HEK293 (cell line): ENCODE measurements at regions not wholly inside any gene's neighbourhood (a gene's known extent, or its start where the extent isn't known, plus 50 kb on each side); places are given as distances from the start of the nearest gene placed in this dataset.

Source experiments
- CTCF ChIA-PET: fragments of 350-600 bp; formaldehyde crosslinking; extraction: SDS; loops from one replicate; lab custom pipeline; 2021; ENCODE audit warnings: antibody characterized with exemption; lab: Yijun Ruan, JAX
- POLR2A ChIA-PET: fragments of 300-600 bp; formaldehyde crosslinking; extraction: SDS; loops from one replicate; lab custom pipeline; 2020; ENCODE audit warnings: antibody characterized with exemption, inconsistent platforms; lab: Yijun Ruan, JAX
- H3K27ac ChIP-seq: fragments of 200-500 bp; sonication (Bioruptor generic); 2 replicates; pipeline ENCODE4 v1.5.1; 2014; ENCODE audit warnings: low read depth, low read length, control low read depth, inconsistent platforms; ENCODE audit errors: extremely low read depth
- H3K36me3 ChIP-seq, 2 experiments: fragments of 200-500 bp in 1 of 2; sonication (Bioruptor generic) in 1 of 2; 1 replicate in 1 of 2; 2 replicates in 1 of 2; pipeline ENCODE4 v1.5.1; 2014 to 2017; ENCODE audit warnings: inconsistent platforms in 2 of 2, low read length in 2 of 2; ENCODE audit not compliant: control insufficient read depth in 2 of 2, insufficient read depth in 1 of 2
- H3K4me1 ChIP-seq: fragments of 200-500 bp; sonication (Bioruptor generic); 2 replicates; pipeline ENCODE4 v1.5.1; 2014; ENCODE audit warnings: mild to moderate bottlenecking, low read length, inconsistent platforms; ENCODE audit not compliant: control insufficient read depth, insufficient read depth
- H3K4me3 ChIP-seq: 2 replicates; pipeline ENCODE4 v1.5.1; 2011; ENCODE audit warnings: low read depth, mild to moderate bottlenecking, control low read depth, low read length, moderate library complexity
- H3K9me3 ChIP-seq: fragments of 200-500 bp; sonication (Bioruptor generic); 2 replicates; pipeline ENCODE4 v1.5.1; 2014; ENCODE audit warnings: low read depth, low read length, inconsistent platforms; ENCODE audit not compliant: control insufficient read depth, insufficient read depth
- EGR2 ChIP-seq: fragments of 450-650 bp; formaldehyde crosslinking; IDR thresholded peaks from 2 replicates; pipeline ENCODE4 v1.5.1; 2016; ENCODE audit warnings: low read depth, missing biosample characterization, missing genetic modification characterization
- GFI1B ChIP-seq: fragments of 450-650 bp; formaldehyde crosslinking; IDR thresholded peaks from 2 replicates; pipeline ENCODE4 v1.5.1; 2016; ENCODE audit warnings: missing biosample characterization, missing genetic modification characterization
- KLF9 ChIP-seq: fragments of 450-650 bp; formaldehyde crosslinking; IDR thresholded peaks from 2 replicates; pipeline ENCODE4 v1.5.1; 2016; ENCODE audit warnings: missing biosample characterization, missing genetic modification characterization, low read depth
- MZF1 ChIP-seq: fragments of 450-650 bp; formaldehyde crosslinking; IDR thresholded peaks from 2 replicates; pipeline ENCODE4 v1.5.1; 2017; ENCODE audit warnings: missing biosample characterization, missing genetic modification characterization, borderline replicate concordance
- PRDM6 ChIP-seq: fragments of 450-650 bp; formaldehyde crosslinking; IDR thresholded peaks from 2 replicates; pipeline ENCODE4 v1.5.1; 2017; ENCODE audit warnings: missing biosample characterization, missing genetic modification characterization
- REPIN1 ChIP-seq: fragments of 450-650 bp; formaldehyde crosslinking; IDR thresholded peaks from 2 replicates; pipeline ENCODE4 v1.5.1; 2017; ENCODE audit warnings: missing biosample characterization, missing genetic modification characterization, low read depth
- ZBTB6 ChIP-seq: fragments of 450-650 bp; formaldehyde crosslinking; IDR thresholded peaks from 2 replicates; pipeline ENCODE4 v1.5.1; 2017; ENCODE audit warnings: missing biosample characterization, missing genetic modification characterization
- ZNF114 ChIP-seq: fragments of 450-650 bp; formaldehyde crosslinking; IDR thresholded peaks from 2 replicates; pipeline ENCODE4 v1.5.0; 2017; ENCODE audit warnings: missing biosample characterization, missing genetic modification characterization
- ZNF600 ChIP-seq: fragments of 450-650 bp; formaldehyde crosslinking; IDR thresholded peaks from 2 replicates; pipeline ENCODE4 v1.5.1; 2016; ENCODE audit warnings: missing biosample characterization, missing genetic modification characterization
- ZNF664 ChIP-seq: fragments of 450-650 bp; formaldehyde crosslinking; IDR thresholded peaks from 2 replicates; pipeline ENCODE4 v1.5.1; 2016; ENCODE audit warnings: missing biosample characterization, missing genetic modification characterization
- ZSCAN5A ChIP-seq: fragments of 450-650 bp; formaldehyde crosslinking; IDR thresholded peaks from 2 replicates; pipeline ENCODE4 v1.5.1; 2016; ENCODE audit warnings: missing biosample characterization, missing genetic modification characterization

GRCh38 chr1:59133997-59134396 is 162.9 kb upstream of the FGGY start:
- Histone ChIP-seq H3K27ac (no peak overlapping the region), H3K9me3 (no peaks in the 10 kb centered on the region), H3K4me1 (no peaks in the 10 kb centered on the region), H3K4me3 (no peak overlapping the region), H3K36me3 (no peaks in the 10 kb centered on the region)
- ChIA-PET CTCF (no interaction called here), POLR2A (no interaction called here)
- TF ChIP-seq ZBTB6 (tag by site-specific recombination): no peak
- TF ChIP-seq ZNF664 (tag by site-specific recombination): peak; percentile 61

GRCh38 chr1:59135761-59136255 is 161.1 kb upstream of the FGGY start:
- ChIA-PET POLR2A (no interaction called here), CTCF (interaction anchor here (0.5 to 0.6 kb wide), 2 partner anchors 17 to 37 kb away, joined by 3 to 5 read pairs; no protein-coding TSS in a partner anchor)
- Histone ChIP-seq H3K9me3 (no peaks in the 10 kb centered on the region), H3K27ac (no peak overlapping the region), H3K36me3 (no peaks in the 10 kb centered on the region), H3K4me3 (no peak overlapping the region), H3K4me1 (no peaks in the 10 kb centered on the region)
- TF ChIP-seq PRDM6 (tag by site-specific recombination) (no peak), GFI1B (tag by site-specific recombination) (no peak), MZF1 (peak; percentile 96; the same call in 1 of the 2 replicates)

- TF ChIP-seq ZNF600 (tag by site-specific recombination) (no peak), REPIN1 (tag by site-specific recombination) (no peak), ZNF114 (tag by site-specific recombination) (no peak), KLF9 (tag by site-specific recombination) (no peak)
- POLR2A ChIA-PET: no interaction called here
- Histone ChIP-seq H3K36me3 (no peaks in the 10 kb centered on the region), H3K27ac (no peak overlapping the region), H3K4me3 (no peak overlapping the region), H3K9me3 (no peaks in the 10 kb centered on the region), H3K4me1 (no peaks in the 10 kb centered on the region)
- CTCF ChIA-PET: interaction anchor here (0.5 kb wide), 1 partner anchor 18 kb away, joined by 3 read pairs; no protein-coding TSS in a partner anchor
These were observed 160.2 kb upstream of the FGGY start for GRCh38 chr1:59136541-59137275.

- TF ChIP-seq MZF1 (no peak), EGR2 (peak; percentile 31; the same call in 1 of the 2 replicates), ZSCAN5A (tag by site-specific recombination) (no peak)
- POLR2A ChIA-PET: no interaction called here
- Histone ChIP-seq H3K36me3 (no peaks in the 10 kb centered on the region), H3K4me3 (no peak overlapping the region), H3K27ac (no peak overlapping the region), H3K9me3 (no peaks in the 10 kb centered on the region), H3K4me1 (no peaks in the 10 kb centered on the region)
- CTCF ChIA-PET: interaction anchor here (0.7 kb wide), 1 partner anchor 321 kb away, joined by 4 read pairs; no protein-coding TSS in a partner anchor
These were observed 159.6 kb upstream of the FGGY start for GRCh38 chr1:59137276-59137615.
